HG03439 (cell line): ENCODE measurements at regions not wholly inside any gene's neighbourhood (a gene's known extent, or its start where the extent isn't known, plus 50 kb on each side); places are given as distances from the start of the nearest gene placed in this dataset.

ENCODE experiments used
- ATAC-seq: cut with Tn5 transposase; IDR thresholded peaks from one replicate; pipeline ENCODE4 v1.9.1; 2021; ENCODE audit warnings: mild to moderate bottlenecking, moderate library complexity; ENCODE audit not compliant: unreplicated experiment

DNA sequence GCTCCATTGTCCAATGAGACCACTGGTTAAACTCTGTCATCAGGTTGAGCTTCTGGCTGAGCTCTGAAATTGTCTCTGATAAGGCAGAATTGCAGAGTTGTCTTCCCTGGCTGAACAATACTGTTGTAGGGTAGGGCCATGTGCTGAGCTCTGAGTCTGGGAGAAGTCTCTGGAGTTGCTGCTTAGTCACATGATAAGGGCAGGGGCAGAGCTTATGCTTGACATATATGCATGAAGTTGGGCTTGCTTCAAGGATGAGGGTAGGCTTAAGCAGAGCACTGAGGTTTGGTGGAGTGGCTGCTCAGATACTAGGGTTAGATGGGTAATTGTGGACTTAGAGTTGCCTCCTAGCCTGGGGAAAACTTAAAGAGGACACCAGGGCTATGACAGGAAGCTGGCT, 946.3 kb upstream of the MIR17HG start:
- no peak for ATAC-seq

DNA sequence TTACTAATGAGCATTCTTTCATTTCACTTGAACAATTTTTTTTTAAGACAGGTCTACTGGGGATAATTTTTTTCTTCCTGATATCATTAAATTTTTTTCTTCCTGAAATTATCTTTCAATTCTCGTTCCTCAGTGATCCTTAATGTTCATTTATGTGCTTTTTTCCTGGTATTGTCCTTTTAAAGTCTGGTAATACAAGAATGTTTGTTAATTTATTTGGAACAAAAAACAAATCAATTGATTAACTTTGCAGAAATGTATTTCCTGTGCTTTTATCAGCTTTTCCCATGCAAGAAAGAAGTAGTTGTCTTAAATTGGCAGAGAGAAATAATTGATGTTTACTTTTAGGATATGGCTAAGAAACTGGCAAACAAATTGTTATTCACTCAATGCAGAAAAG, 945.4 kb upstream of the MIR17HG start:
- no peak for ATAC-seq

DNA sequence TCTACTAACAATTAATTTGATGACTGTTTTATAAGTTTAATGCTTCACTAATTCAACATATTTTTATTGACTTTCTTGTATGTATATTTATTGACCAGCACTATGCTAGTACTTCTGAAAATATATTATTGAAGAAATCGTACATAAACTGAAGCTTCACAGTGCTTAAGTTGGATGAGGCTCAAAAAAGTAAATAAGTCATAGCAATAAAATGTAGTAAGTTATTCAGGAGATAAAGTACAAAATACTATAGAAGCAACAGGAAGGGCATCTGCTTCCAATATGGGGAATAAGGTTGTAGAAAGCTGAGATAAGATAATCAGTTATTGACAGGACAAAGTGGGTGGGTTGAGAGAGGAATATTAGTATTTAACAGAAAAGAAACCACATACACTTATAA, 944.9 kb upstream of the MIR17HG start:
- no peak for ATAC-seq

DNA sequence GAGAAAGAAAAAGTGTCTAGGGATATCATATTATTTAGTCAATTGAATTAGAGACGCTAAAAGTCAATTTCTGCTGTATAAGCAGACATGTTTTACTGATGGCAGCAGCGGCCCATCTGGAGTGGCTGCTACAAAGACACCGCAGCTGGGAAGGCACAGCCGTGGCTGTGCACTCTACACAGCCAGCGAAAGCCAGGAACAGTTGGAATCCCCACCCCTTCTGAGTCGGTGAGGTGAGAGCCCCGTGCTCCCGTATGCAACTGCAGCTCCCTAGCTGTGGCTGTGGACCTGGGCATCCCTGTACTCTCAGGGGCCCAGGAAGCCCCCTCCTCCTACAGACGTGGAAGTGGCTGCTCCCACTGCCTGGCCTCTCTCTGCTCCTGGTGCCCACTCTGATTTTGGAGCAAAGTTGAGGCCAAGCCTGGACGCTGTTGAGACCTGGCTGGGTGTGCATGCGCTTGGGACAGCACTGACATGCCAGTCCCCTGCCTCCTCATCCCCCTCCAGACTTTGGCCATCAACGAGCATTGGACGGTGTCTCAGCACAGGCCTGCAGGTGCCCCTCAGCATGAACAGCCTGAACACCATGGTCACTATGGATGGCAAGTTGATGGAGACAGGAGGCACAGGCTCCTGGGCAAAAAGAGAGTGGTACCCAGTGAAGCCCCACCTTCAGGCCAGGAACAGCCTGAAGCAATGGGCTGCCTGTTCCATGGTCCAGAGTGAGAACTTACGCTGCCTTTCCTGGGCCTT, 944.0 kb upstream of the MIR17HG start:
- no peak for ATAC-seq

DNA sequence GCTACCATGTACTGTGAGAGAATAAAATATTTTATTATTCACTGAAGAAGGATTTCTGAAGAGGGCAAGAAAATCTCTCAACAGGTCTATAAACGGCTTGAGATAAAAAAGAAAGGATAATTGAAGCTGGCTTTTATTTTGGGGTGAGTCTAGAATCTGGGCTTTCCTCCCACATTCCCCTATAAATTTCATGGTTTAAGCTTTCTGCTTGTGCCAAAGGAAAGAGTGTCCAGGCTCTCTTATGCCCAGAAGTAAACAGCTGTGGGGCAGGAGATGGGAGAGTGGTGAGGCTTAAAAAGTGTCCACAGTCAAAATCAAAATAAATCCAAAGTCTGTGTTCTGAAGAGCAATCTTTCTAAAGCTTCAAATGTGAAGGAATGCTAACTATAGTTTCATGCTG, 942.2 kb upstream of the MIR17HG start:
- no peak for ATAC-seq

DNA sequence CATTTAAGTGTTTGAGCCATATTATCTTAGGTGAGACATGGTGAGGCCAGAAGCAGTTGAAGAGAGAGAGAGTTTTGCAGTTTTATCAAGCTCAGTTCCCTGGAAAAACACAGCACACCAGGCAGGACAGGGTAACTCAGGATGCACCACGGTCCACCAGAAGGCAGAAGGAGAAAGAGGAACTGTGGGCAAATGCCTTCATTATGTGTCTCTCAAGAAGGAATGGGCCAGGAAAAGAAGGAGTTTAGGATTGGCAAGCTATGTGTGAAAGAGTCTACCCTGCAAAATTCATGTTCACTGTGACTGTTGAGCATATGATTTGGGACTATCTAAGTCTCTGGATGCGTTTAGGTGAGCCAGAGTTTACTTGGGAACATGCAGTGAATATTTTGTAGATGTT, 934.5 kb upstream of the MIR17HG start:
- ATAC-seq, result no peak

DNA sequence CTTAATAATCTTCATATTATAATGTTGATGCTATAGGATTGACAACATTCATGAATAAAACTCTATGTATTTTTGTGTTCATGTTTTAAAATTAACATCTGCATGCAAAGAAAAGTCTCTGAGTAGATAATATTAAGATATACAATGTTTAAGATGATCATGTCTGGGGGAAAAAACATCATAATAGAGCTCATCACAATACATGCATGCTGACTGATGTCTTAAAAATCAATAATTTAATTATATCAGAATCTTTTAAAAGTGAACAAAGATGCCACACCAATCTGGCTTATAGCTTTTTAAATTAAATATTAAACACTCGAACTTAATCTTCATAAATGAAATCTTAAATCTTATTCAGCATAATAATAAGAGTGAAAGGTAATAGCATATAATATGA, 933.9 kb upstream of the MIR17HG start:
- no peak for ATAC-seq

DNA sequence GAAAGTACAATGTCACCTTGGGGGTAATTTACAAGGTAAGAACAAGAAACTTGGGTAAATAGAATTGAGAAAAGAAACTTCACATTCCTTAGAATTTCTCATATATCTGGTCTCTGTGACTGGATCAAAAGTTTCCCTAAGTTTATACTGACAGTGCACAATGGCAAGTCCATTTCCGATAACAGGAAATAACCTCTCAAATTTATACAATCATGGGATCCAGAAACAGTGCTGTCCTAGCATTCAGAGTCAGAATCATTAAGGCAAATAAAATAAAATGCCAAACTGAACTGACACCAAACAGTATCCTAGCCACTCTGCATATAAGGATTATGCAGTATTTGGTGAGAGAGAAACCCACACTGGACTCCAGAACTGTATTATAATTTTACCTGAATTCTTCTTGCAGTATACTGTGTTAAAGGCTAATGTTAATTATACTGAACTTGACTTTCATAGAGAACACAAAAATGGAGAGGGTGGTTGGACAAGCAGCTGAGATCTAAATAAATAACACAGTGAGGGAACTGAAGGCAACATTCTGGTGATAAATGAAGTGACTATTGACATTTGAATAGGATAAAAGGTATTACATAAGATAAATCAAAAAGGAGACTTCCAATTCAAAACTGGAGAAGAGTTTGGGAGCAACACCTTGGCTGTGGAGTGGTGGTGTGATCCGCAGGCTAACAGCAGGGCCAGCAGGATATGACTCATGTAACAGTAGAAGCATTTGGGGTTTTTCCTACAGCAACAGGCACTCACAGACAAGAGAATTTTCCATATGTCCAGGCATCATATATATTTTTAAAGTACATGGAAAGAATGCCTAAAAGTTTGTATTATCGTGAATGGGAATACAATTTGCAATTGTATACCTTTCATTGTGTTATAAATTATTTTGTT, 932.5 kb upstream of the MIR17HG start:
- no peak for ATAC-seq

DNA sequence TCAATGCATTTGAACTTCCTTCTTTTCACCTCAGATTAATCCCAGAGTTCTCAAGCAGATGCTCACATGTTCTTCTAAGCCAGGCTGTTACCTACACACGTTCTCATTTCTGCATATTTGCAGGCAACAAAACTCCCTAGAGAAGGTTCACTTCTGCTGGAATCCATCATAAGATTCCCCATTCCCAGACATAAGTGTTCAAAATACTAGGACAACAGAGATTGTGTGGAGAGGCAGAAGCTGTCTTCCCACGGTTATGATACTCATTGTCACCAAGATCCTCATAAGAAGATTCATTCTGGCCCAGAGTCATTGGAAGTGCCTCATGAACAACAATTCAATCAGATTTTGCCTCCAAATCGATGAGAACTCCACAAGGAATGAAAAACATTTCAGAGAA, 931.6 kb upstream of the MIR17HG start:
- ATAC-seq, result no peak

DNA sequence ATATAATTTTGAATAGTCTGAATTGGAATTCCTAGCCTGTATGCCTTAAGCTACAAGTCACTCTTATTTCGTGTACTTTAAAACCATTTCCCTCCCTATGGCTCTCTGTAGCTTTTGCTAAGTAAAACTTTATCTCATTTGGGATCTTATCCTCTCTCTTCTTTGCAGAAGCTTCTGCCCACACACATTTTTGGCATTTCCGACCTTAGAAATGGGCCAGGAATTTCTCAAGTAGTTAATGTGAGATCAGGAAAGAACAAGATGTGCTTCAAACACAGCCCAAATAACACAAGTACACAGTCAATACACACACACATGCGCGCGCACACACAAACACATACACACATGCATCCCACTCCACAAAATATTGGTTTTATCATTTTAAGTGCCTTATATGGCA, 931.0 kb upstream of the MIR17HG start:
- ATAC-seq, result no peak

DNA sequence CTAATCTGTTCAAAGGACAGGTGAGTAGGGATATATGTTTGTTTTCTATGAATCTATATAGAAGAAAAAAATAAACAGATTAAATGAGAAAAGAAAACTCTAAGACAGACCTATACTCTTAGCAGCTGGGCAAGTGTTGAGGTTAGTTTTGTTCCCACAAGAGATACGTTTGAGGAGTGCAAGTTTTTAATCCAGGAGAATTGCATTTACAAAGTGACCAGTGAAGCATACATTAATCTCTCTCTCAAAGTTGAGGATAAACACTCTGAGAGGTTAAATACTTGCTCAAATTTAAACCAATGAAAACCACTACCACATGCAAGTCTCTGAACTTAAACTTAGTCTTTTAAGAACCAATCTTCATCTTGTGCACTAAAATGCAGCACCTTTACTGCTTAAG, 930.5 kb upstream of the MIR17HG start:
- no peak for ATAC-seq

DNA sequence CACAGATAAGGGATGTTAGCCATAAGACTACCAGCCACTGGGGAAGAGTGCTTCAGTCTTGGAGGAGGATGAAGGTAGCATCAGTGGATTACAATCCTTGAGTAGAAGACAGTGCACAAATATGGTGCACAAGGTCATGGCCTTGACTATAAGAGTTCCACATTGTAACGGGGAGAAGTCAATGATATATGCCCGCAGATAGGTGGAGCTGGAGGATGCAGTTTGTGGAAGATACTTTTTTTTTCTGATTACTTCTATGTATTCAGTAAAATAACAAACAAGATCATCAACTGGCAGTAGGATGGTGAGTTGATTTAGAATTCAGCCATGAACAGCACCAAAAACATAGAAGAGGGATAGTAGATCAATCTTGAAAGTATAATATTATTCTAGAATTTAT, 926.8 kb upstream of the MIR17HG start:
- ATAC-seq, result no peak

DNA sequence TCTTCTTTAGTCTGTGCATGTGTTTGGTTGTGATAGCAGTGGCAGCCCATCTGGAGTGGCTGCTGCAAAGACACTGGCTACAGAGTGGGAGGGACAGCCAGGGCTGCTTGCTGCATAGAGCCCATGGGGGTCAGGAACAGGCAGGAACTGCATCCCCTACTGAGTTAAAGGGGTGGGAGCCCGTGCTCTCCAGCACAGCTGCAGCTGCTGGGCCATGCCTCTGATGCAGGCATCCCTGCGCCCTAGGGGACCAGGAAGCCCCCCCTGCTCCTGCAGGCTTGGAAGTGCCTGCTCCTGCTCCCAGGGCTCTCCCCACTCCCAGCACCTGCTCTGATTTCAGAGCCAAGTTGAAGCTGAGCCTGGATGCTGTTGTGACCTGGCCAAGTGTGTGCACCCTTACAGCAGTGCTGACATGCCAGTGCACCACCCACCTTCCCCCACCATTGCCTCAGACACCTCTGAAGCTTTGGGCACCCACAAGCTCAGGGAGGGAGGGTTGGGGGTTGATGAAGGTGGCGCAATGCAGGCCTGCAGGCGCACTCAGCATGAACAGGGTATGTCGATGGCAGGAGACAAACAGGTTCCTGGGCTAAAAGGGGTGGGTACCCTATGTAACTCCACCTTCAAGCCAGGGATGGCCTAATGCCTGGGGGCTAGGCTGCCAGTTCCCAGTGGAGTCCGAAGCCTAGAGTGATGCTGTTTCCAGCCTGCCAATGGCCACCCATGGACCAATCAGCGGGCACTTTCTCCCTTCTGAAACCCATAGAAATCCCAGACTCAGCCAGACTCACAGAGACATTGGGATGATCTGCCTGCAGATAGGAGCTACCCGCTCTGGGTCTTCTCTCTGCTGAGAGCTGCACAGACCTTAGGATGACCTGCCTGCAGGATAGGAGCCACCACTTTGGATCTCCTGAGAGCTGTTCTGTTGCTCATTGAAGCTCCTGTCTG, 919.9 kb upstream of the MIR17HG start:
- ATAC-seq, result no peak

DNA sequence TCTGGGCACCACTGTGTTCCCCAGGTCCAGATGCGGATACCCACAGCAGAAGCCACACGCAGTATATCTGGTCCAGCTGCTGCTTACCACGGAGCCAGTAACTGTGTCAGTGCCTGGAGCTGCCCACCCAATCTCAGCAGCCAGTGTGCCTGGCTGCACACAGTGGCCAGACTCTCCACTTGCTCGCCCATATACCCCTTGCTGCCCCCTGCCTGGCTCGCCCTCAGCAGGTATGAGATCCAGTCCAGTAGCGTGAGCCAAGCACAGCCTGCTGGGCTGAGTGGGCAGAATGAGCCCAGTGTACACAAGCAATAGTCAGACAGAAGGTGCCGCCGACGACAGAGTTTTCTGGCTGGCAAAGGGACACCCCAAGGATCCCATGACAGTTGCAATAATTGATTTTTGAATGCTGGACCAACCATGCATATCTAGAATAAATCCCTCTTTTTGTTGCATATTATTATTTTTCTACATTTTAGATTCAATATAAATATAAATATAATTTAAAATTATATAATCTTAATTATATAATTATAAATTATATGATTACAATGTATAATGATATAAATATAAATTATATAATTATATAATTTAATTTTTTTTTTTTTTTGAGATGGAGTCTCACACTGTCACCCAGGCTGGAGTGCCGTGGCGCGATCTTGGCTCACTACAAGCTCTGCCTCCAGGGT, 918.8 kb upstream of the MIR17HG start:
- ATAC-seq, result no peak

DNA sequence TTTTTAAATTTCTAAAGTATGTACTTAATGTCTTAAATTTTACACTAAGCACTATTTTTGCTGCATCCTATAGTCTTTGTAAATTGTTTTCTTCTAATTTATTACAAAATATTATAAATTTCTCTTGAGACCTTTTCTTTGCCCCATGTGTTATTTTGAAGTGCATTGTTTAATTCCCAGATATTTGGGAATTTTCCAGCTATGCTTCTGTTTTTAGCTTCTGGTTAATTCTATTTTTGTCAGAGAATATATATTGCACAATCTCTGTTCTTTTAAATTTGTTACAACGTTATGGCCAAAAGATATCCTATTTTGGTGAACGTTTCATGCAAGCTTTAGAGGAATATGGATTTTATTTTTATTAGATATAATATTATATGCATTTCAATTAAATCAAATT, 917.4 kb upstream of the MIR17HG start:
- no peak for ATAC-seq

DNA sequence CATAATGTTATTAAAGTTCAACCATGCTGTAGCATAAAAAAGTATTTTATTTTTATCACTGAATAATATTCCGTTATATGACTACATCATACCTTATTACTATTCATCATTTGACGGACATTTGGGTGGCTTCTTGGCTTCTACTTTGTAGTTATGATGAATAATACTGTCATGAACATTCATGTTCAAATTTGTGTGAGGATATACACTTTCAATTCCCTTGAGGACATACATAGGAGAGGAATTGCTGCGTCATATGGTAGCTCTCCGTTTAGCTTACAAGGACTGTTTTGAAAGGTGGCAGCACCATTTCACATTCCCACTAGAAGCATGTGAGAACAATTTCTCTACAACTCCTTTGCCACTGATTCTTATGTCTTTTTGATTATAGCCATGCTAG, 910.8 kb upstream of the MIR17HG start:
- ATAC-seq, result no peak

DNA sequence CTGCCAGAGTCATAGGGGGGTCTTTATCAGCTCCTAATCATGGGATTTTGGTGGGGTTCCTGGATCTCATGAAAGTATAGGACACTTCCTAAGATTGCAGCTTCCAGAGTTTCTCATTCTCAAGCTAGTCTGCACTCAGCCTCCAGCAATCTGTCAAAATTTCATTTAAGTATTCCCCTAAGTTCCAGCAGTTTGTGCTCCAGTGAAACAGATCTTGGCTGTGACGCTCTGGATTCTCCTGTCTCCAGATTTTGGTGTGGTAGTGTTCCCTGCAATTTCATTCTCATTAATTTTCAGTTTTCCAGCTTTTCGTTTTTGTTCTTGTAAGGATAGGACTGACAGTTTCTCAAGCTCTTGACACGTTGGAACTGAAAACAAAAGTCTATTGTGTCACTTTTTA, 908.9 kb upstream of the MIR17HG start:
- no peak for ATAC-seq

DNA sequence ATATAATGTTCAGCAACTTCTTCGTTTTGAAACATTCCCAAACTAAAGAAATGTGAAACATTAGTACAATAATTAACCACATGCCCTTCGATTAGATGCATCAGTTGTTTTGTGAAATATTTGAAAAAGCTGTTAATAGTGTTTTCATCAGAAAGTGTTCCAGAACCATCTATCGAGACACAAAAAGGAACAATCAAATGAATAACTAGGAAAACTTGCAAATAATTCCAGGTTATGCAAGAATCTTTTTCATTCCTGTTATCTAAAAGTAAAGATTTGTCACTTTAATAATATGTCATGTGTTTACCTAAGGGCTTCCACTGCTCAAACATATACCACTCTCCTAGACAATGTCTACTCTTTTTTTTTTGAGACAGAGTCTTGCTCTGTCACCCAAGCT, 904.2 kb upstream of the MIR17HG start:
- no peak for ATAC-seq

DNA sequence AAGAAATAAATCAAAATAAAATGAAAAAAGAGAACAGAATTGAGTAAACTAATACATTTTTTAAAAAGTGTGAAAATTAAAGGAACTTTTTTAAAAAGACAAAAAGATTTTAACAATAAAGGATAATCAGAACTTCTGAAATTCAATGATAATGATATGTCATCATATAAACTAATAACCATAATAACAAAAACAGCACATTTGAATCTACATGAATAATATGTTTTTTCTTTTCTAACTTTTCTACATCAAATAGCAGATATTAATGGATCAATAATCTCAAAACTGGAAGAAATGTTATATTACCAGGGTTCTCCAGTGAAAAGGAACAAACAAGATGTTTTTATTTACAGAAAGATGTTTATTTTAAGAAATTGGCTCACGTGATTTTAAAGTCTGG, 903.3 kb upstream of the MIR17HG start:
- no peak for ATAC-seq

DNA sequence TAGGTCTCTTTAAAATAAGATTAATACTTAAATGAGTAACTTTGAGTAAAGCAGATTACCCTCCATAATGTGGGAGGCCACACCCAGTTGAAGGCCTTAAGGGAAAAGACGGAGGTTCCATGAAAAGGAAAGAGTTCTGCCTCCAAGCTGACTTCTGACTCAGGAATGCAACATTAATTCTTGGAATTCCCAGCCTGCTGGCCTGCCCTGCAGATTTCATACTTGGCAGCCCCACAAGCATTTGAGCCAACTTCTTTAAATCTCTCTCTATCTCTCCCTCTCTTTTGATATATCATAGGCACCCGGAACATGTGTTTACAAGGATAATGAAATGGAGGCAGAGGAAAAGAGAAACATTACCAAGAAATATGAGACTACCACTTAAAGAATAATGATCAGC, 902.3 kb upstream of the MIR17HG start:
- no peak for ATAC-seq
